Heart left ventricle (tissue), 16 donors: ENCODE measurements at regions not wholly inside any gene's neighbourhood (a gene's known extent, or its start where the extent isn't known, plus 50 kb on each side); places are given as distances from the start of the nearest gene placed in this dataset.

Experiments used
- ATAC-seq, 4 donors: fragments of 200-7000 bp; cut with Tn5 transposase; one replicate each; pipeline ENCODE4 v1.9.1; 2020 to 2022; ENCODE audit warnings: moderate library complexity in 4 of 4, mild to moderate bottlenecking in 3 of 4, moderate number of reproducible peaks in 1 of 4
- DNase-seq, 5 donors: peaks; one replicate each; pipeline ENCODE4 v3.0.0-alpha.2; 2020
- H3K27ac ChIP-seq, 12 donors: fragments of 200-600 bp; sonication (generic) in 4 of 12; one replicate each; pipeline versions ENCODE4 v1.5.0 to v1.8.0; 2016 to 2022; ENCODE audit warnings: mild to moderate bottlenecking in 2 of 12
- H3K27me3 ChIP-seq, 9 donors: fragments of 200-600 bp; sonication (generic) in 2 of 9; one replicate each; pipeline versions ENCODE4 v1.5.1 to v1.8.0; 2016 to 2022; ENCODE audit warnings: mild to moderate bottlenecking in 3 of 9
- H3K36me3 ChIP-seq, 9 donors: fragments of 200-600 bp; sonication (generic) in 2 of 9; one replicate each; pipeline versions ENCODE4 v1.5.0 to v1.8.0; 2018 to 2022; ENCODE audit warnings: mild to moderate bottlenecking in 2 of 9
- H3K4me1 ChIP-seq, 12 donors: fragments of 200-600 bp; sonication (generic) in 4 of 12; one replicate each; pipeline versions ENCODE4 v1.5.0 to v1.8.0; 2016 to 2022; ENCODE audit warnings: mild to moderate bottlenecking in 3 of 12
- H3K4me3 ChIP-seq, 12 donors: fragments of 200-600 bp; sonication (generic) in 4 of 12; one replicate each; pipeline versions ENCODE4 v1.5.0 to v1.8.0; 2017 to 2022; ENCODE audit warnings: mild to moderate bottlenecking in 9 of 12, moderate library complexity in 4 of 12
- H3K9me3 ChIP-seq, 12 donors: fragments of 200-600 bp; sonication (generic) in 4 of 12; one replicate each; pipeline versions ENCODE4 v1.5.0 to v1.8.0; 2016 to 2022; ENCODE audit warnings: mild to moderate bottlenecking in 1 of 12
- POLR2A ChIP-seq, 2 donors: fragments of 450-650 bp; IDR thresholded peaks; one replicate each; pipeline ENCODE4 v1.6.1; 2017; ENCODE audit warnings: antibody characterized with exemption in 2 of 2, mild to moderate bottlenecking in 2 of 2, moderate library complexity in 2 of 2
- whole genome bisulfite sequencing, 4 donors: extraction: QIAGEN DNeasy Blood & Tissue Kit in 2 of 4; methylation state at CpG; one replicate each; pipeline versions ENCODE4 v1.1.5 to v1.1.7; 2013 to 2018; 5-methylcytosine and 5-hydroxymethylcytosine counted together
- intact Hi-C, 10 donors: fragments of 100-400 bp; cut with DNase I; formaldehyde crosslinking; loops; one replicate each; pipeline versions ENCODE4 v1.11.1 to v1.14.2; 2022
- TF ChIP-seq, protein P1 (sequence below), 12 donors: fragments of 200-600 bp; sonication (generic) in 4 of 12; IDR thresholded peaks; one replicate each; pipeline versions ENCODE4 v1.5.0 to v1.8.0; 2018 to 2022; ENCODE audit warnings: antibody characterized with exemption in 12 of 12, mild to moderate bottlenecking in 5 of 12
- donor health status: ischemic (EF 13 %, LVEDD 7.1; RV severe dilation, severe dysfunction).
- donor health status: healthy with polysubstance abuse.
- donor health status: DM: no; HTN: yes; CAD: no.
- donor health status: DM: no; HTN: no; CAD: no.
- donor health status: ischemic (EF 25% LVEDD 6.9; RV normal size, moderate dysfunction).
- donor health status: ischemic (EF 25% LVEDD 5.7; RV mildly dilated, moderate dysfunction).
- donor health status: healthy.
- donor health status: DM: yes; HTN: yes; CAD: no.
- donor health status: ischemic (EF 35%, LVEDD 5.7; RV mildly dilated, moderate dysfunction).
- donor health status: nonischemic (EF 11% LVEDD 7.7; RV severe dilation, severe dysfunction).
- donor health status: DM: yes; HTN: yes; CAD: no.
- donor health status: PGD.
- donor health status: ischemic (EF 29% LVEDD 5.4; RV normal size, mild dysfunction).
- donor health status: nonischemic (EF 23%, LVEDD 6.1; RV moderate dilation, normal function).

DNA sequence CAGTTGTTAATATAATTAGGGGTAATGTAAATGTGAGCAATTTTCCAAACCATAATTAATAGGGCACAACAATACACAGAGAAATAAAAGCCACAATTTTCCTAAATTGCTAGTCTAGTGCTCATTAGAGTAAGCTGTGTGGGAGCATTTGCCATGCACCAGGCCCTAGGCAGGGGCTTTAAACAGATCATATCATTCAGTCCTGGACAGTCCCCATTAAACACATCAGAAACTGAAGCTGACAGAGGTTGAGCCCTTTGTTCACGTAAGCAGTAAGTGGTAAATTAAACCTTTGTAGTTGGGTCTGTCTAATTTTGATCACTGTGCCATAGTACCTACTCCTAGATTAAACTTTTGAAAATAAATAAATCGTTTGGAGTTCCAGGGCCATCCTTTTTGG, 931.1 kb downstream of the C6orf118 start:
- 74 to 88% (median 83%) methylated on average over 2 of the region's 2 CpGs for WGBS, 4 donors
- Histone ChIP-seq H3K9me3 (peaks cover 0 to 21% (median 8%) of the 10 kb centered on the region in 12 donors), H3K27me3 (no peaks in the 10 kb centered on the region), H3K27ac (no peak overlapping the region), H3K4me3 (no peak overlapping the region), H3K36me3 (no peaks in the 10 kb centered on the region), H3K4me1 (no peaks in the 10 kb centered on the region)
- TF ChIP-seq, protein P1, sequence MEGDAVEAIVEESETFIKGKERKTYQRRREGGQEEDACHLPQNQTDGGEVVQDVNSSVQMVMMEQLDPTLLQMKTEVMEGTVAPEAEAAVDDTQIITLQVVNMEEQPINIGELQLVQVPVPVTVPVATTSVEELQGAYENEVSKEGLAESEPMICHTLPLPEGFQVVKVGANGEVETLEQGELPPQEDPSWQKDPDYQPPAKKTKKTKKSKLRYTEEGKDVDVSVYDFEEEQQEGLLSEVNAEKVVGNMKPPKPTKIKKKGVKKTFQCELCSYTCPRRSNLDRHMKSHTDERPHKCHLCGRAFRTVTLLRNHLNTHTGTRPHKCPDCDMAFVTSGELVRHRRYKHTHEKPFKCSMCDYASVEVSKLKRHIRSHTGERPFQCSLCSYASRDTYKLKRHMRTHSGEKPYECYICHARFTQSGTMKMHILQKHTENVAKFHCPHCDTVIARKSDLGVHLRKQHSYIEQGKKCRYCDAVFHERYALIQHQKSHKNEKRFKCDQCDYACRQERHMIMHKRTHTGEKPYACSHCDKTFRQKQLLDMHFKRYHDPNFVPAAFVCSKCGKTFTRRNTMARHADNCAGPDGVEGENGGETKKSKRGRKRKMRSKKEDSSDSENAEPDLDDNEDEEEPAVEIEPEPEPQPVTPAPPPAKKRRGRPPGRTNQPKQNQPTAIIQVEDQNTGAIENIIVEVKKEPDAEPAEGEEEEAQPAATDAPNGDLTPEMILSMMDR (IDR thresholded peaks at IDR 0.05), result no peak
- no peak for TF ChIP-seq POLR2A (IDR thresholded peaks at IDR 0.05)
- ATAC-seq, result no peak
- DNase-seq, result no peak
- intact Hi-C loops, result no loop called here

DNA sequence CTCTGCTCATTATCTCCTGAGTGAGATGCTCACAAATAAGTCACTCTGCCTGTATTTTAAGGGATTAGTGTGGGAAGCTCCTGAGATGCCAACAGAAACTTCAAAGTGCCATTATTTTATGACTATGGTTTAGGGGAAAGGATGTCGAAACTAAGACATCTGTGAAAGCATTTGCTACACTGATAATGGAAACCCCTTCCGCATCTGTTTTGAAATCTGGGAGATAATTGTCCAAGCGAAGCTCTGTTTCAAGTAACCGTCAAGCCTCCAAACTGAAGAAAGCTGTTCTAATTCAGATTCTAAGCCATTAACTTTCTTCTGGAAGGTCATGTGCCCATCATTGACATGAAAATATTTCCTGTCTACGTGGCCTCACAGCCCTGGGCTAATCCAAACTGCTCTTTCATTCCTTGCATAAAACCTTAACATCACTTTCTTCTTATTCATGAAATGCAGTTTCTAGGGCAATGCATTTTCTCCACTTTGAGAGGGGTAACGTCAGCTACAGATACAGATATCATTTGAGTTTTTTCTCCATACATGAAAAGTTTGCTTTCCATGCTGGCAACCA, 932.0 kb downstream of the C6orf118 start:
- Histone ChIP-seq H3K36me3 (no peaks in the 10 kb centered on the region), H3K27me3 (no peaks in the 10 kb centered on the region), H3K4me3 (no peak overlapping the region), H3K4me1 (no peaks in the 10 kb centered on the region), H3K9me3 (peaks cover 0 to 21% (median 8%) of the 10 kb centered on the region in 12 donors), H3K27ac (no peak overlapping the region)
- ATAC-seq (no peak), DNase-seq (no peak)
- intact Hi-C loops, result no loop called here
- no peak for TF ChIP-seq POLR2A (IDR thresholded peaks at IDR 0.05)
- TF ChIP-seq, protein P1 (IDR thresholded peaks at IDR 0.05), result no peak
- 63 to 74% (median 69%) methylated on average over 6 of the region's 6 CpGs for WGBS, 4 donors

DNA sequence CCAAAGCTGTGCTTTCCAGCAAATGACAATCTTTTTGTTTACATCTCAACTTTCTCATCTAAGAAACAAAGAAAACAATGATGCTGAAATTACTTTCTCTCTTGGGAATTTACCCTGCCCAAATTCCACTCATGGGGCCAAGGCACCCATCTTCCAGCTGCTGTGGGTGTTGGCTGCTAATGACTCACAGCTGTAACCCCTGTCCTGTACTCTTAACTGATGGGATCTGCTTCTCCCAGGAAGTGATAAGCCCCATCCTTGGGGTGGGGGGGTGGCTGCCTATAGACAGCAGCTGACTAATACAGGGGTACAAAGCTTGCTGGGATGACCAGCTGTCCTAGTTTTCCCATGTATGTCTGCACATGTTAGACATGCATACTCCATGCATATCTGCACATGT, 938.6 kb downstream of the C6orf118 start:
- H3K4me1 ChIP-seq, result no peaks in the 10 kb centered on the region
- DNase-seq (no peak), ATAC-seq (no peak)
- peaks cover 0 to under 1% (median 0%) of the 10 kb centered on the region in 12 donors for H3K9me3 ChIP-seq
- no peaks in the 10 kb centered on the region for H3K36me3 ChIP-seq
- no peak overlapping the region for H3K4me3 ChIP-seq
- intact Hi-C loops, result no loop called here
- no peaks in the 10 kb centered on the region for H3K27me3 ChIP-seq
- TF ChIP-seq POLR2A (IDR thresholded peaks at IDR 0.05), result no peak
- TF ChIP-seq, protein P1 (IDR thresholded peaks at IDR 0.05), result no peak
- H3K27ac ChIP-seq, result no peak overlapping the region

DNA sequence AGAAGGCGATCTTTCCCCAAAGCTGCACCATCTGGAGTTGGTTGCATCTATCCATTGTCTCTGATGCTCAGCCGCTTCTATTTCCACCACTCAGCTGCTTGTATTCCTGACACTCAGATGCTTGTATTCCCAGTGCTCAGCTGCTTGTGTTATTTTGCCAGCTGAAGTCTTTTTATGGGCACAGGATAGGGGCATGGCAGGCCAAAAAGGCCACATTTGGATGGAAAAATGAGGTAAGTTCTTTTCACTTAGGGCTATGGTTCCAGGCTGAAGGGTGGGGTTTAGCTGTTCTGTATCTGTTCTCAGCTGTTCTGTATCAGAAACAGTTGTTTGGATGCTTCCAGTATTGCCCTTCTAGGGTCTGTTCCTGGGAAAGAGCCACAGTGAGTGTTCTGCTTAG, 944.9 kb downstream of the QKI start:
- TF ChIP-seq, protein P1 (IDR thresholded peaks at IDR 0.05), result no peak
- TF ChIP-seq POLR2A (IDR thresholded peaks at IDR 0.05), result no peak
- DNase-seq (no peak), ATAC-seq (no peak)
- peaks cover 0 to 28% (median 15%) of the 10 kb centered on the region in 12 donors for H3K9me3 ChIP-seq
- intact Hi-C loops, result no loop called here
- no peaks in the 10 kb centered on the region for H3K27me3 ChIP-seq
- no peak overlapping the region for H3K27ac ChIP-seq
- H3K4me3 ChIP-seq, result no peak overlapping the region
- H3K36me3 ChIP-seq, result no peaks in the 10 kb centered on the region
- 90 to 97% (median 96%) methylated on average over 2 of the region's 2 CpGs for WGBS, 4 donors
- H3K4me1 ChIP-seq, result no peaks in the 10 kb centered on the region
